Stimulated activated naive CD8-positive, alpha-beta T cell treated with anti-CD3 and anti-CD28 coated beads, Interleukin-15, Interleukin-2, amounts not matched to agents 100 U/mL and 50 U/mL, for 24 hours (primary cell): ENCODE measurements at regions not wholly inside any gene's neighbourhood (a gene's known extent, or its start where the extent isn't known, plus 50 kb on each side); places are given as distances from the start of the nearest gene placed in this dataset.

Experiments used
- ATAC-seq: fragments of 150-1000 bp; cut with Tn5 transposase; one replicate; pipeline ENCODE4 v1.10.0; 2021
- DNase-seq: peaks from one replicate; pipeline ENCODE4 v3.0.0; 2021

- ATAC-seq (no peak), DNase-seq (no peak)
These were observed 67.8 kb upstream of the MAPK4 start for GRCh38 chr18:50492097-50492496.

- no peak for ATAC-seq
- DNase-seq, result no peak
These were observed 65.3 kb upstream of the MAPK4 start for GRCh38 chr18:50494569-50494968.

GRCh38 chr18:50506362-50506761 lies 53.5 kb upstream of the MAPK4 start:
- ATAC-seq (no peak), DNase-seq (no peak)

DNA sequence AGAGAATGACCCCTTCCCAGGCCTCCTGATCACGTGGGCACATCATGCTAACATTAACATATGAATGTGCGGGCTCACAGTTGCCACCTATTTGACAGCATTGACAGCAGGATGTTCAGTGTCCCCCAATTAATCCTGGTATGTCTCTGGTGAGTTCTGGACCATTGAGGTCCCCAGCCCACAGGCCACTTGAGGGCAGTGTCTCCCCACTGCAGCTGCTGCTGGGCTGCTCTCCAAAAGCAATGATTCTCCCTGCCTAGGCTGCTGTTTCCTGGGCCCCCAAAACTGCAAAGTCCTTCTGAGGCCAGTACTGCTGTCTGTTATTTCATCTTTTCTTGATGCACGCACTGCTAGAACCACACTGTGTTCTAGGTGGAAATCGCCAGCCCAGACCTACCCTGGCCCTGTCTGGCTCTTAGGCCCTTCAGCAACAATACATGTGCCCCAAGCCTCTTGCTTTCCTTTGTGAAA lies 52.7 kb upstream of the MAPK4 start:
- DNase-seq, result peak; percentile 5
- no peak for ATAC-seq

- no peak for ATAC-seq
- no peak for DNase-seq
These were observed 51.7 kb upstream of the MAPK4 start for GRCh38 chr18:50508228-50508627.

DNA sequence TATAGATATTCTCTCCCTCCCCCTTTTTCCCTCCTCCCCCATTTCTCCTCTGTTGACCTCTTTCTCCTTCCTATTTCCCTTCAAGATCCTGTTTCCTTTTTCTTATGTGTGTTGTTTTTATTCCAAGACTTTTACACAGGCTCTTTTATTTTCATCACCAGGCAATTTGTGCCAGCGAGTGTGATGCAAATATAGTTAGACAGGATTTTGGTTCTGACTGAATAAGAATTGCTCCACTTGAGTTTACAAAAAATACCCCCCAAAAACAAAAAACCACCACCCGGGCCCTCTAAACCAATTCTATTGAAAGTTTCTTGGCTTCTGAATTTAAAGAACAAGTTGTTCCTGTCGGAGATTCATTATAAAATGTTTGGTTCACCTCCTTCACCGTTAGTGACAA lies 50.9 kb upstream of the MAPK4 start:
- DNase-seq, result no peak
- ATAC-seq, result no peak
